Endodermal cell (in vitro differentiated cells): ENCODE measurements at regions not wholly inside any gene's neighbourhood (a gene's known extent, or its start where the extent isn't known, plus 50 kb on each side); places are given as distances from the start of the nearest gene placed in this dataset.

ENCODE experiments used
- DNase-seq: peaks from one replicate; pipeline ENCODE4 v3.0.0-alpha.2; 2017
- H3K27ac ChIP-seq: 2 replicates; pipeline ENCODE4 v1.5.1; 2013; ENCODE audit warnings: mild to moderate bottlenecking, low read depth, low read length, moderate library complexity
- H3K27me3 ChIP-seq: 2 replicates; pipeline ENCODE4 v1.6.1; 2013; ENCODE audit warnings: mild to moderate bottlenecking, low read length, moderate library complexity; ENCODE audit not compliant: insufficient read depth, control insufficient read depth, poor library complexity, severe bottlenecking
- H3K36me3 ChIP-seq: 2 replicates; pipeline ENCODE4 v1.7.0; 2013; ENCODE audit warnings: mild to moderate bottlenecking, low read length, moderate library complexity; ENCODE audit not compliant: control insufficient read depth, insufficient read depth
- H3K4me1 ChIP-seq: one replicate; pipeline ENCODE4 v1.7.0; 2013; ENCODE audit warnings: low read length; ENCODE audit not compliant: control insufficient read depth, insufficient read depth
- H3K4me3 ChIP-seq: 2 replicates; pipeline ENCODE4 v1.5.1; 2013; ENCODE audit warnings: mild to moderate bottlenecking, low read length, moderate library complexity
- H3K9ac ChIP-seq: 2 replicates; pipeline ENCODE4 v1.6.1; 2013; ENCODE audit warnings: mild to moderate bottlenecking, low read length, moderate library complexity; ENCODE audit not compliant: poor library complexity, severe bottlenecking; ENCODE audit errors: extremely low read depth
- H3K9me3 ChIP-seq: 2 replicates; pipeline ENCODE4 v1.6.1; 2013; ENCODE audit warnings: mild to moderate bottlenecking, low read length, moderate library complexity; ENCODE audit not compliant: control insufficient read depth
- H3K27ac Mint-ChIP-seq: 2 replicates; pipeline ENCODE4 v1.8.0; 2020; ENCODE audit warnings: mixed read lengths
- H3K27me3 Mint-ChIP-seq: 2 replicates; pipeline ENCODE4 v1.8.0; 2021; ENCODE audit warnings: mild to moderate bottlenecking, mixed read lengths; ENCODE audit not compliant: insufficient read depth
- H3K36me3 Mint-ChIP-seq: 2 replicates; pipeline ENCODE4 v1.8.0; 2020; ENCODE audit warnings: low read depth, mixed read lengths
- H3K4me1 Mint-ChIP-seq: 2 replicates; pipeline ENCODE4 v1.8.0; 2020; ENCODE audit warnings: mixed read lengths
- H3K4me3 Mint-ChIP-seq: 2 replicates; pipeline ENCODE4 v1.8.0; 2020; ENCODE audit warnings: mild to moderate bottlenecking, moderate library complexity, mixed read lengths
- H3K9me3 Mint-ChIP-seq: 2 replicates; pipeline ENCODE4 v1.8.0; 2020; ENCODE audit warnings: mild to moderate bottlenecking, mixed read lengths
- WGBS, 2 experiments: methylation state at CpG; one replicate each; pipeline versions ENCODE4 v1.1.5 to v1.1.7; 2013; ENCODE audit warnings: missing lambda C conversion rate in 2 of 2, mixed read lengths in 1 of 2; ENCODE audit not compliant: insufficient coverage in 1 of 2, insufficient read length in 1 of 2; 5-methylcytosine and 5-hydroxymethylcytosine counted together
- TF ChIP-seq, protein P1 (sequence below): fragments of 200-600 bp; sonication (generic); conservative IDR thresholded peaks from 2 replicates; pipeline ENCODE4 v1.5.0; 2021; ENCODE audit warnings: antibody characterized with exemption, mild to moderate bottlenecking

DNA sequence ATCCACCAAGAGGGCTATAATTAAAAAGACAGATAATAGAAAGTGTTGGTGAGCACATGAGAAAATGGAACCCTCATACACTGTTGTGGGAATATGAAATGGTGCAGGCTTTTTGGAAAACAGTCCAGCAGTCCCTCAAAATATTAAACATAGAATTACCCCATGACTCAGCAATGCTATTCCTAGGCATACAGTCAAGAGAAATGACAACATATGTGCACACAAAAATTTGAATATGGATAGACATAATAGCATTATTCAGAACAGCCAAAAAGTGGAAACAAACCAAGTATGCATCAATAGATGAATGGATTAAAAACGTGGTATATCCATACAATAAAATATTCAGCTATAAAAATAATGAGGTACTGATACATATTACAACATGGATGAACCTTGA is 64.5 kb upstream of the GDF10 start:
- H3K27ac ChIP-seq: no peak overlapping the region
- Mint-ChIP-seq H3K4me3 (no peak overlapping the region), H3K27me3 (peaks cover 29% of the 10 kb centered on the region)

DNA sequence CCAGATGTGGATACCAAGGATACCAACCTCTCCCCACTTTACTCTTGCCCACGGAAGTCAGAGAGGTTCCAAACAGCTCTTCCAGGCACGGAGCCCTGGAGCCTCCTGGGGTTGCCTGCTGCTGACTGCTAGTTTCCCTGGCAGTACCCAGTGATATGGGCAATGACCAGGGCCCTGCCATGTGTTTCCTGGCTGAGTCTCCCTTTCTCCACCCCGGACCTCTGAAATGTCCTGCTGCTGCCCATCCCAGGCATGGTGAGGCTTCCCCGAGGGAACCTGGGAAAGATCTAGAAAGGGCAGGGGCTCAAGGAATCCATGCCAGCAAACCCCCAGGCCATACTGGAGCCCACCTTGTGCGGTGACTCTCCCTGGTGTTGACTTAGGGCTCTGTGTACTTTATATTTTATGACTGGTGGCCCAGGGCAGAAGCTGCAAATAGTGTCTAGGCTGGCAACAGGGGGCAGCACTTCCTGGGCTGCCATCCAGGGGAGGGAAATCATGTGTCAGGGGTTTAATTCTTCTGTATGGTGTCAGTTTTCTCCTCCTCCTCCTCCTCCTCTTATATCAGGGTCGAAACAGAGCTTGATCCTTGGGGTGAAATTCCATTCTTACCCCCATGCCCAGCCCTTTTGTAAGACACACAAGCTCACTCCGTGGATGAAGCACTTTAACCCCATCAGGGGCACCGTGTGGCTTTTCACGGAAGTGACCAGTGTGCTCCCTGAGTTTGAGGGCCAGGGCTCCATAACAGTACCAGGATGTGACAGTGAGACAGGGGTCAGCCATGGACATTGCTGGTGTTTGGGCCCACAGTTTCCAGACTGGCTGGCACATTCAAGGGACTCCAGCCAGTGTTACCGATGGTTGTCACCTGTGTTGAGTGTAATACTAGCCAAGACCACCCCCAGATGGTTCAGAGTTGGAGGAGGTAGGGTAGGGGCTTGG is 62.4 kb upstream of the GDF10 start:
- no peaks in the 10 kb centered on the region for H3K9me3 Mint-ChIP-seq
- peaks cover 10% of the 10 kb centered on the region for H3K4me1 Mint-ChIP-seq
- H3K27ac ChIP-seq: no peak overlapping the region
- WGBS, 2 experiments: 67 to 81% methylated on average over 7 to 10 of the region's 10 CpGs
- no peak overlapping the region for H3K9ac ChIP-seq
- no peaks in the 10 kb centered on the region for H3K9me3 ChIP-seq
- H3K27me3 Mint-ChIP-seq: peaks cover 40% of the 10 kb centered on the region
- no peaks in the 10 kb centered on the region for H3K36me3 ChIP-seq
- H3K27me3 ChIP-seq: peaks cover 58% of the 10 kb centered on the region
- TF ChIP-seq, protein P1, sequence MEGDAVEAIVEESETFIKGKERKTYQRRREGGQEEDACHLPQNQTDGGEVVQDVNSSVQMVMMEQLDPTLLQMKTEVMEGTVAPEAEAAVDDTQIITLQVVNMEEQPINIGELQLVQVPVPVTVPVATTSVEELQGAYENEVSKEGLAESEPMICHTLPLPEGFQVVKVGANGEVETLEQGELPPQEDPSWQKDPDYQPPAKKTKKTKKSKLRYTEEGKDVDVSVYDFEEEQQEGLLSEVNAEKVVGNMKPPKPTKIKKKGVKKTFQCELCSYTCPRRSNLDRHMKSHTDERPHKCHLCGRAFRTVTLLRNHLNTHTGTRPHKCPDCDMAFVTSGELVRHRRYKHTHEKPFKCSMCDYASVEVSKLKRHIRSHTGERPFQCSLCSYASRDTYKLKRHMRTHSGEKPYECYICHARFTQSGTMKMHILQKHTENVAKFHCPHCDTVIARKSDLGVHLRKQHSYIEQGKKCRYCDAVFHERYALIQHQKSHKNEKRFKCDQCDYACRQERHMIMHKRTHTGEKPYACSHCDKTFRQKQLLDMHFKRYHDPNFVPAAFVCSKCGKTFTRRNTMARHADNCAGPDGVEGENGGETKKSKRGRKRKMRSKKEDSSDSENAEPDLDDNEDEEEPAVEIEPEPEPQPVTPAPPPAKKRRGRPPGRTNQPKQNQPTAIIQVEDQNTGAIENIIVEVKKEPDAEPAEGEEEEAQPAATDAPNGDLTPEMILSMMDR: peak; percentile 64
- H3K4me3 Mint-ChIP-seq: no peak overlapping the region
- H3K4me3 ChIP-seq: no peak overlapping the region
- no peak overlapping the region for H3K27ac Mint-ChIP-seq
- peaks cover 5% of the 10 kb centered on the region for H3K4me1 ChIP-seq
- DNase-seq: peak; percentile 52
- H3K36me3 Mint-ChIP-seq: no peaks in the 10 kb centered on the region

More for the DNA sequence above, 64.5 kb upstream of the GDF10 start:
- H3K4me1 ChIP-seq: peaks cover 5% of the 10 kb centered on the region
- H3K27me3 ChIP-seq: peaks cover 52% of the 10 kb centered on the region
- no peaks in the 10 kb centered on the region for H3K9me3 ChIP-seq
- no peaks in the 10 kb centered on the region for H3K36me3 ChIP-seq
- no peak for DNase-seq
- Mint-ChIP-seq H3K36me3 (no peaks in the 10 kb centered on the region), H3K27ac (no peak overlapping the region), H3K9me3 (no peaks in the 10 kb centered on the region), H3K4me1 (peaks cover 10% of the 10 kb centered on the region)
- H3K9ac ChIP-seq: no peak overlapping the region
- WGBS, 2 experiments: no CpG with 5 or more reads among the region's 1 CpG
- TF ChIP-seq, protein P1: no peak
- no peak overlapping the region for H3K4me3 ChIP-seq

DNA sequence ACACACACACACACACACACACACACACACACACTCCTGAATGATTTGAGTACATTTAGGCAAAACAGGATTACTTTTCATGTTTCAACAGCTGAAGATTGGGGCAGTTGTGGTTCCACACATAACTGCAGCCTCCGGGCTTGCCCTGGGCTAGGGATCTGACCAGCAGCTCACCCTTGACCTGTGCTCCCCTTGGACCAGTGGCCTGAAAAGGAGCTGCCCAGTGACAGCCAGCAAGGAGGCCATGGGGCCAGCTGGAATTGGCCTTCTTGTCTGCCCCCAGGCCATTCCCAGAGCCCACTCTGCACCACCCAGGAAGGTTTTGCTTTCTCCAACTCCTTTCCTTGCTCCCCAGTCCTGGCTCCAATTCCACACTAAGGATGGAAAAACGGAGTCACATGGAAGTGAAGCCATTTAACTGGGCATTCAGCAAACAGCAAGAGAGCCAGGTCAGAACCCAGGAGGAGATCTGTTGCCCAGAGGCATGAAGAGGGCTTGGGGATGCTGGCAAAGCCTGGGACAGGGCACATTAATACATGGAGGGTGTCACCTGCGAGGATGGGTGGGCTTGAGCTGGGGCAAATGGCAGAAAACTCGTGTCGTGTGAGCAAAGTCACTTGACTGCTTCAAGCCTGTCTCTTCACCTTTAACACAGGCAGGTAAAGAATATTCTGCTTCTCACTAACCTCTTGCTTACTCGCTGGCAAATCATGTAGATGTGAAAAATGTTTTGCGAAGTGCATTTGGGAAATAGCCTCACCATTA is 61.5 kb upstream of the GDF10 start:
- TF ChIP-seq, protein P1: no peak
- 93 to 98% methylated on average over 5 to 7 of the region's 7 CpGs for WGBS, 2 experiments

More for the DNA sequence above, 61.5 kb upstream of the GDF10 start:
- no peaks in the 10 kb centered on the region for H3K9me3 ChIP-seq
- DNase-seq: peak; percentile 11
- H3K4me3 ChIP-seq: no peak overlapping the region
- Mint-ChIP-seq H3K4me3 (no peak overlapping the region), H3K27ac (no peak overlapping the region), H3K9me3 (no peaks in the 10 kb centered on the region), H3K4me1 (peaks cover 10% of the 10 kb centered on the region), H3K36me3 (no peaks in the 10 kb centered on the region), H3K27me3 (peaks cover 40% of the 10 kb centered on the region)
- H3K27ac ChIP-seq: no peak overlapping the region
- H3K36me3 ChIP-seq: no peaks in the 10 kb centered on the region
- no peaks in the 10 kb centered on the region for H3K4me1 ChIP-seq
- H3K27me3 ChIP-seq: peaks cover 56% of the 10 kb centered on the region
- H3K9ac ChIP-seq: no peak overlapping the region
